ENCODE measurements at regions not wholly inside any gene's neighbourhood (a gene's known extent, or its start where the extent isn't known, plus 50 kb on each side); places are given as distances from the start of the nearest gene placed in this dataset.

DNA sequence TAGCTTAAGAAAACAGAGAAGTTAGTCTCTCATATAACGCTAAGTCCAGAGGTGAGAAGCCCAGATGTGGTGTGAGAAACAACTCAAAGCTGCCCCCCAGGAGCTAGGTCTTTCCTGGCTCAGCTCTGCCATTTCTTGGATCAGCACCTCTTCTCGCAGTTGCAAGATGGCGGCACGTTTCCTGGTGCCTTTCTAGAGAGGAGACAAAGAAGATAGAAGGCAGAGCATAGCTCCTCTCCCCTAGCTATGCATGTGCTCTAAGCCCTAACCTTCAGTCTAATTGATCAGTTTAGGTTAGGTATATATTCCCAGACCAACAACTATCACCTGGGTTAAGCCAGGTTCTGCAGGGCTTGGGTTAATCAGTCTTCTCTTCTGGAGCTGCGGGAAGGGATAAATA lies 119.5 kb upstream of the RAB12 start:
- TF ChIP-seq, protein P1, sequence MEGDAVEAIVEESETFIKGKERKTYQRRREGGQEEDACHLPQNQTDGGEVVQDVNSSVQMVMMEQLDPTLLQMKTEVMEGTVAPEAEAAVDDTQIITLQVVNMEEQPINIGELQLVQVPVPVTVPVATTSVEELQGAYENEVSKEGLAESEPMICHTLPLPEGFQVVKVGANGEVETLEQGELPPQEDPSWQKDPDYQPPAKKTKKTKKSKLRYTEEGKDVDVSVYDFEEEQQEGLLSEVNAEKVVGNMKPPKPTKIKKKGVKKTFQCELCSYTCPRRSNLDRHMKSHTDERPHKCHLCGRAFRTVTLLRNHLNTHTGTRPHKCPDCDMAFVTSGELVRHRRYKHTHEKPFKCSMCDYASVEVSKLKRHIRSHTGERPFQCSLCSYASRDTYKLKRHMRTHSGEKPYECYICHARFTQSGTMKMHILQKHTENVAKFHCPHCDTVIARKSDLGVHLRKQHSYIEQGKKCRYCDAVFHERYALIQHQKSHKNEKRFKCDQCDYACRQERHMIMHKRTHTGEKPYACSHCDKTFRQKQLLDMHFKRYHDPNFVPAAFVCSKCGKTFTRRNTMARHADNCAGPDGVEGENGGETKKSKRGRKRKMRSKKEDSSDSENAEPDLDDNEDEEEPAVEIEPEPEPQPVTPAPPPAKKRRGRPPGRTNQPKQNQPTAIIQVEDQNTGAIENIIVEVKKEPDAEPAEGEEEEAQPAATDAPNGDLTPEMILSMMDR (IDR thresholded peaks at IDR 0.05; ENCODE audit: insufficient read depth, low read length): no peak
- TF ChIP-seq GABPA (IDR thresholded peaks at IDR 0.05; ENCODE audit: low read depth): no peak
- TF ChIP-seq, protein P2, sequence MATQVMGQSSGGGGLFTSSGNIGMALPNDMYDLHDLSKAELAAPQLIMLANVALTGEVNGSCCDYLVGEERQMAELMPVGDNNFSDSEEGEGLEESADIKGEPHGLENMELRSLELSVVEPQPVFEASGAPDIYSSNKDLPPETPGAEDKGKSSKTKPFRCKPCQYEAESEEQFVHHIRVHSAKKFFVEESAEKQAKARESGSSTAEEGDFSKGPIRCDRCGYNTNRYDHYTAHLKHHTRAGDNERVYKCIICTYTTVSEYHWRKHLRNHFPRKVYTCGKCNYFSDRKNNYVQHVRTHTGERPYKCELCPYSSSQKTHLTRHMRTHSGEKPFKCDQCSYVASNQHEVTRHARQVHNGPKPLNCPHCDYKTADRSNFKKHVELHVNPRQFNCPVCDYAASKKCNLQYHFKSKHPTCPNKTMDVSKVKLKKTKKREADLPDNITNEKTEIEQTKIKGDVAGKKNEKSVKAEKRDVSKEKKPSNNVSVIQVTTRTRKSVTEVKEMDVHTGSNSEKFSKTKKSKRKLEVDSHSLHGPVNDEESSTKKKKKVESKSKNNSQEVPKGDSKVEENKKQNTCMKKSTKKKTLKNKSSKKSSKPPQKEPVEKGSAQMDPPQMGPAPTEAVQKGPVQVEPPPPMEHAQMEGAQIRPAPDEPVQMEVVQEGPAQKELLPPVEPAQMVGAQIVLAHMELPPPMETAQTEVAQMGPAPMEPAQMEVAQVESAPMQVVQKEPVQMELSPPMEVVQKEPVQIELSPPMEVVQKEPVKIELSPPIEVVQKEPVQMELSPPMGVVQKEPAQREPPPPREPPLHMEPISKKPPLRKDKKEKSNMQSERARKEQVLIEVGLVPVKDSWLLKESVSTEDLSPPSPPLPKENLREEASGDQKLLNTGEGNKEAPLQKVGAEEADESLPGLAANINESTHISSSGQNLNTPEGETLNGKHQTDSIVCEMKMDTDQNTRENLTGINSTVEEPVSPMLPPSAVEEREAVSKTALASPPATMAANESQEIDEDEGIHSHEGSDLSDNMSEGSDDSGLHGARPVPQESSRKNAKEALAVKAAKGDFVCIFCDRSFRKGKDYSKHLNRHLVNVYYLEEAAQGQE (IDR thresholded peaks at IDR 0.05; ENCODE audit: insufficient replicate concordance, low read depth): no peak
- no peak for TF ChIP-seq POLR2AphosphoS5 (IDR thresholded peaks at IDR 0.05; ENCODE audit: low read depth)

Data from HL-60 (cell line).